ENCODE measurements at regions not wholly inside any gene's neighbourhood (a gene's known extent, or its start where the extent isn't known, plus 50 kb on each side); places are given as distances from the start of the nearest gene placed in this dataset.

DNA sequence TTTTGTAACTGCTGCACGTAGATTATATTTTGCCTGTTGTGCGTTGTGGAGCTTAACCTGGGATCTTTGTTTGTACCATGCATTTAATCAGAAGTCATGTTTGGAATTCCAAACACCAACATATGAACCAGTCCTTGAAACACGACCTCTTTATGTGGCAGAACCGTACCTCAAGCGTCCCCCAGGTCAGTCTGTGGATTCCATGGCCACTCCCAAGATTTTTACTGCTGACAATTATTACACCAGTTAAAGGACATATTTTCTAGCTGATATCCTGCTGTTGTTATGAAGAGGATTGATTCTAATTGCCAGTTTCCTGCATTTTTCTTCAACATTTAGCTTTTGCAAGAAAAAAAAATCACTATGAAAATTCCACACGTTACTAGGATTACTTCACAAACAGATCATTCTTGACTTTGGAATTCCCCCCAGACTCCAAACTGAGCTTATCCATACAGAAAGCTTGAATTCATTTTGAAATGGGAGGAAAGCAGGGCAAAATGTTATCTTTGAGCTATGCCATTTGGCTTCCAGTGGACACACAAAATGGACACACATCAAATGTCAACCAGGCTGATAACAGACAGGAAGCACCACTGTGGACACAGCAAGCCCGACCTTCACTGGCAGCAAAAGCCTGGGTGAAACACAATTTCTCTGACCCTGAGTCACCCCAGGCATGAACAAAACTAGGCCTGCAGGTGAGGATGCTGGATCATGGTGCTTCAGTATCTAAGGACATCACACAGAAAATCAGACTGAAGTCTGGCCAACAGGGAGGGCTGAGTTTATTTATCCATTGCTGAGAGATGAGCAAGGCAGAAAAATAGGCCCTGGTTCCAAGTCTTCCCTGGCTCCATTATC, 542.9 kb upstream of the JAG1 start (continued):
- TF ChIP-seq RNF2 (IDR thresholded peaks at IDR 0.05; ENCODE audit: borderline replicate concordance, low read depth, low read length, missing control alignments, poor library complexity, severe bottlenecking) (no peak), POLR2AphosphoS5 (IDR thresholded peaks at IDR 0.05; ENCODE audit: low read depth, low read length) (no peak)

Data from H1 (cell line).